Loucy (cell line): ENCODE measurements at regions not wholly inside any gene's neighbourhood (a gene's known extent, or its start where the extent isn't known, plus 50 kb on each side); places are given as distances from the start of the nearest gene placed in this dataset.

Source experiments
- H2AFZ ChIP-seq: fragments of 200-600 bp; sonication (generic); 2 replicates; pipeline ENCODE4 v1.6.0; 2016; ENCODE audit warnings: antibody characterized with exemption, mild to moderate bottlenecking, low read length, moderate library complexity
- H3F3A ChIP-seq: fragments of 200-600 bp; 2 replicates; pipeline ENCODE4 v1.6.0; 2016; ENCODE audit warnings: antibody characterized with exemption, low read depth, mild to moderate bottlenecking
- H3K27me3 ChIP-seq: fragments of 200-600 bp; sonication (generic); 2 replicates; pipeline ENCODE4 v1.6.1; 2014; ENCODE audit warnings: low read length, mild to moderate bottlenecking; ENCODE audit not compliant: insufficient read depth, poor library complexity, severe bottlenecking
- H3K36me3 ChIP-seq: fragments of 200-600 bp; sonication (generic); 2 replicates; pipeline ENCODE4 v1.6.1; 2016; ENCODE audit warnings: low read length; ENCODE audit not compliant: insufficient read depth
- H3K4me1 ChIP-seq: fragments of 200-600 bp; sonication (generic); 2 replicates; pipeline ENCODE4 v1.5.1; 2014; ENCODE audit warnings: low read length, mild to moderate bottlenecking; ENCODE audit not compliant: insufficient read depth, poor library complexity, severe bottlenecking
- H3K4me2 ChIP-seq: fragments of 200-600 bp; sonication (generic); 2 replicates; pipeline ENCODE4 v1.6.0; 2014; ENCODE audit warnings: antibody characterized with exemption, low read length, low read depth, mild to moderate bottlenecking; ENCODE audit not compliant: poor library complexity, severe bottlenecking
- H3K4me3 ChIP-seq: fragments of 200-600 bp; sonication (generic); 2 replicates; pipeline ENCODE4 v1.5.1; 2014; ENCODE audit warnings: low read length, mild to moderate bottlenecking, mixed read lengths; ENCODE audit not compliant: poor library complexity, severe bottlenecking
- H3K79me2 ChIP-seq: fragments of 200-600 bp; sonication (generic); 2 replicates; pipeline ENCODE4 v1.6.1; 2014; ENCODE audit warnings: low read length; ENCODE audit not compliant: insufficient read depth
- H3K9ac ChIP-seq: fragments of 200-600 bp; sonication (generic); 2 replicates; pipeline ENCODE4 v1.6.0; 2014; ENCODE audit warnings: mild to moderate bottlenecking, low read depth, low read length, moderate library complexity; ENCODE audit not compliant: poor library complexity, severe bottlenecking
- H3K9me2 ChIP-seq: fragments of 200-600 bp; sonication (generic); replicated peaks from 2 replicates; pipeline ENCODE4 v1.6.1; 2016; ENCODE audit warnings: low read depth, low read length, mixed read lengths
- H3K9me3 ChIP-seq: fragments of 200-600 bp; sonication (generic); 2 replicates; pipeline ENCODE4 v1.6.1; 2014; ENCODE audit warnings: mild to moderate bottlenecking, antibody characterized with exemption, low read length, low read depth; ENCODE audit not compliant: insufficient read depth
- H4K20me1 ChIP-seq: fragments of 200-600 bp; sonication (generic); 2 replicates; pipeline ENCODE4 v1.6.0; 2014; ENCODE audit warnings: antibody characterized with exemption, low read length, mild to moderate bottlenecking; ENCODE audit not compliant: insufficient read depth, poor library complexity, severe bottlenecking
- CTCF ChIP-seq: fragments of 200-600 bp; sonication (generic); conservative IDR thresholded peaks from 2 replicates; pipeline ENCODE4 v1.5.1; 2014; ENCODE audit warnings: mild to moderate bottlenecking, antibody characterized with exemption, low read length
- EZH2phosphoT487 ChIP-seq: fragments of 200-600 bp; IDR thresholded peaks from 2 replicates; pipeline ENCODE4 v1.6.1; 2018; ENCODE audit warnings: antibody characterized with exemption, mild to moderate bottlenecking, moderate library complexity, borderline replicate concordance

GRCh38 chr11:103773059-103773458 is 263.4 kb upstream of the DDI1 start:
- Histone ChIP-seq H3K9me2 (no peaks in the 10 kb centered on the region), H3K4me1 (peaks cover 12% of the 10 kb centered on the region), H3F3A (no peaks in the 10 kb centered on the region), H3K27me3 (no peaks in the 10 kb centered on the region), H3K36me3 (no peaks in the 10 kb centered on the region), H3K9me3 (no peaks in the 10 kb centered on the region), H3K4me2 (no peak overlapping the region), H4K20me1 (no peaks in the 10 kb centered on the region), H3K4me3 (no peak overlapping the region), H3K79me2 (no peaks in the 10 kb centered on the region), H3K9ac (no peak overlapping the region), H2AFZ (no peak overlapping the region)
- TF ChIP-seq CTCF (no peak), EZH2phosphoT487 (no peak)

- H3K4me1 ChIP-seq = peaks cover 12% of the 10 kb centered on the region
- no peaks in the 10 kb centered on the region for H3F3A ChIP-seq
- H3K4me2 ChIP-seq = no peak overlapping the region
- no peaks in the 10 kb centered on the region for H3K27me3 ChIP-seq
- no peak overlapping the region for H3K4me3 ChIP-seq
- H3K9me2 ChIP-seq = no peaks in the 10 kb centered on the region
- no peaks in the 10 kb centered on the region for H3K79me2 ChIP-seq
- no peak overlapping the region for H3K9ac ChIP-seq
- no peak for TF ChIP-seq CTCF
- H4K20me1 ChIP-seq = no peaks in the 10 kb centered on the region
- no peak overlapping the region for H2AFZ ChIP-seq
- no peaks in the 10 kb centered on the region for H3K36me3 ChIP-seq
- H3K9me3 ChIP-seq = no peaks in the 10 kb centered on the region
Measured at GRCh38 chr11:103773537-103773936, 262.9 kb upstream of the DDI1 start.

DNA sequence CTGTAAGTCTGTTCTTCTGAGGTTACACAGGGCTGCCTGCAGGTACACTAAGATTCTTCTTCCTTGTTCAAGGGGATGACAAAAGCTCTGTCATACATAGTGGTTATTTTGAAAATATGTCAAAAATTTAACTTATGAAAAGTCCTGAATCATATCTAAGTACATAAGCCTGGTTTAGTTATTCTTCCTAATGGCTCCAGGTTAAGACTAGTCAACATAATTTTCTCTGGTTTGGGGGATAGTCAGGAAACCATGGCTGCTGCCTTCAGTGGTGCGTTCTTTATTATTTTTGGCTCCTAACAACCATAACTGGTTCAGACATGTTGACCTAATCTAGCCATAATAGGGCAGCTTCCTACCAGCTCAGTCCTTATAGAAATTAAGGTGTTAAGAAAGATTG is 257.4 kb upstream of the DDI1 start:
- no peak for TF ChIP-seq EZH2phosphoT487
- TF ChIP-seq CTCF = no peak
- H3K36me3 ChIP-seq = no peaks in the 10 kb centered on the region
- no peak overlapping the region for H2AFZ ChIP-seq
- H3K9me3 ChIP-seq = no peaks in the 10 kb centered on the region
- H3K4me1 ChIP-seq = peaks cover 12% of the 10 kb centered on the region
- no peak overlapping the region for H3K4me2 ChIP-seq
- H3K9ac ChIP-seq = no peak overlapping the region
- H3F3A ChIP-seq = no peaks in the 10 kb centered on the region
- H3K9me2 ChIP-seq = no peaks in the 10 kb centered on the region
- no peak overlapping the region for H3K4me3 ChIP-seq
- H3K79me2 ChIP-seq = no peaks in the 10 kb centered on the region
- H4K20me1 ChIP-seq = no peaks in the 10 kb centered on the region
- H3K27me3 ChIP-seq = no peaks in the 10 kb centered on the region
